ENCODE measurements at regions not wholly inside any gene's neighbourhood (a gene's known extent, or its start where the extent isn't known, plus 50 kb on each side); places are given as distances from the start of the nearest gene placed in this dataset.

DNA sequence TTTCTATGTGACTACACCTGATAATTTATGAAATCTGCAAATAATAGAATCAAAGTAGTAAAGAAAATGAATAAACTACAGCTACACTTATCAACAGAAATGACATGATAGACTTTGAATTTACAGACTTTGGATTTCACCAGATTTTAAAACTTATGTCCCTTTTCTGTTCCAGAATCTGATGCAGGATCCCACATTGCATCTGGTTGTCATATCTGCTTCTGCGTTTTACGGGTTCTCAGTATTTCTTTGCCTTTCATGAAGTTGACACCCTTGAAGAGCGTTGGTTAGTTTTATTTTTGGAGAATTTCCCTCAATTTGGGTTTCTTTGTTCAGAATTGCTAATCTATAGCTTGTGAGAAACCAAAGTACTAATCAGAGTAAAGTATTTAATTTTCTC is 174.9 kb upstream of the ADCY2 start:
- TF ChIP-seq LEF1 (IDR thresholded peaks at IDR 0.05; ENCODE audit: borderline replicate concordance) (no peak), SP1 (IDR thresholded peaks at IDR 0.05) (no peak), SUZ12 (IDR thresholded peaks at IDR 0.05) (no peak), NFRKB (IDR thresholded peaks at IDR 0.05) (no peak), L3MBTL2 (conservative IDR thresholded peaks at IDR 0.05) (no peak), ELF4 (IDR thresholded peaks at IDR 0.05) (no peak), ZNF384 (IDR thresholded peaks at IDR 0.05) (no peak), TARDBP (IDR thresholded peaks at IDR 0.05) (no peak), FOXK2 (IDR thresholded peaks at IDR 0.05) (no peak), CTBP1 (IDR thresholded peaks at IDR 0.05; ENCODE audit: borderline replicate concordance) (no peak), BHLHE40 (IDR thresholded peaks at IDR 0.05; ENCODE audit: borderline replicate concordance) (no peak), ARNT (IDR thresholded peaks at IDR 0.05) (no peak)
- TF ChIP-seq, protein P1, sequence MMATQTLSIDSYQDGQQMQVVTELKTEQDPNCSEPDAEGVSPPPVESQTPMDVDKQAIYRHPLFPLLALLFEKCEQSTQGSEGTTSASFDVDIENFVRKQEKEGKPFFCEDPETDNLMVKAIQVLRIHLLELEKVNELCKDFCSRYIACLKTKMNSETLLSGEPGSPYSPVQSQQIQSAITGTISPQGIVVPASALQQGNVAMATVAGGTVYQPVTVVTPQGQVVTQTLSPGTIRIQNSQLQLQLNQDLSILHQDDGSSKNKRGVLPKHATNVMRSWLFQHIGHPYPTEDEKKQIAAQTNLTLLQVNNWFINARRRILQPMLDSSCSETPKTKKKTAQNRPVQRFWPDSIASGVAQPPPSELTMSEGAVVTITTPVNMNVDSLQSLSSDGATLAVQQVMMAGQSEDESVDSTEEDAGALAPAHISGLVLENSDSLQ (IDR thresholded peaks at IDR 0.05): no peak
- CTCF ChIA-PET: no interaction called here
- no peak for DNase-seq (ENCODE audit: extremely low spot score)
- POLR2A ChIA-PET: no interaction called here

DNA sequence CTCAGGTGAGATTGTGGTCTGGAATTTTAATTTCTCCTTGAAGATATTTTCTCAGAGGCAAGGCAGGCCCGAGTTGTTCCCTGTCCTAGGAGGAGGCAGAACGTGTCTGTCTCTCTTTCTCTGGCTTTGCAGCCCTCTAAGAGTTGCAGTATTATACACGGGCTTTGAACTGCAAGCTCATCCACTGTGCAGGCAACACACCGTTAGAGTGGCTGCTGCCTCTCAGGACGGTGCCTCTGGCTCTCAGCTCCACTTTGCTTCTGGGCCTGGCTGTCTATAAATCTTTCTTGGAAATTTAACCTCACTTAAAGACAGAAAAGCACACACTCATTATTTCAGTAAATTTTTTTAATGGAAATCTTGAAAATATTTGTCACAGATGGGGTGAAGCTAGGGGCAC is 170.1 kb upstream of the ADCY2 start:
- POLR2A ChIA-PET: no interaction called here
- CTCF ChIA-PET: no interaction called here
- no peak for TF ChIP-seq SUZ12 (IDR thresholded peaks at IDR 0.05)
- TF ChIP-seq HDGF (IDR thresholded peaks at IDR 0.05; ENCODE audit: borderline replicate concordance): no peak
- TF ChIP-seq L3MBTL2 (conservative IDR thresholded peaks at IDR 0.05): no peak
- TF ChIP-seq LEF1 (IDR thresholded peaks at IDR 0.05; ENCODE audit: borderline replicate concordance): no peak
- TF ChIP-seq FOXK2 (IDR thresholded peaks at IDR 0.05): no peak
- TF ChIP-seq NFRKB (IDR thresholded peaks at IDR 0.05): no peak
- no peak for TF ChIP-seq ELF4 (IDR thresholded peaks at IDR 0.05)
- no peak for TF ChIP-seq FOXM1 (IDR thresholded peaks at IDR 0.05; ENCODE audit: borderline replicate concordance)
- TF ChIP-seq CTBP1 (IDR thresholded peaks at IDR 0.05; ENCODE audit: borderline replicate concordance): no peak
- TF ChIP-seq ZNF384 (IDR thresholded peaks at IDR 0.05): no peak
- no peak for TF ChIP-seq ARNT (IDR thresholded peaks at IDR 0.05)
- TF ChIP-seq BHLHE40 (IDR thresholded peaks at IDR 0.05; ENCODE audit: borderline replicate concordance): no peak
- TF ChIP-seq FOXA1 (IDR thresholded peaks at IDR 0.05): no peak
- TF ChIP-seq, protein P1 (IDR thresholded peaks at IDR 0.05): no peak
- TF ChIP-seq TARDBP (IDR thresholded peaks at IDR 0.05): no peak
- no peak for TF ChIP-seq SP1 (IDR thresholded peaks at IDR 0.05)
- no peak for DNase-seq (ENCODE audit: extremely low spot score)

DNA sequence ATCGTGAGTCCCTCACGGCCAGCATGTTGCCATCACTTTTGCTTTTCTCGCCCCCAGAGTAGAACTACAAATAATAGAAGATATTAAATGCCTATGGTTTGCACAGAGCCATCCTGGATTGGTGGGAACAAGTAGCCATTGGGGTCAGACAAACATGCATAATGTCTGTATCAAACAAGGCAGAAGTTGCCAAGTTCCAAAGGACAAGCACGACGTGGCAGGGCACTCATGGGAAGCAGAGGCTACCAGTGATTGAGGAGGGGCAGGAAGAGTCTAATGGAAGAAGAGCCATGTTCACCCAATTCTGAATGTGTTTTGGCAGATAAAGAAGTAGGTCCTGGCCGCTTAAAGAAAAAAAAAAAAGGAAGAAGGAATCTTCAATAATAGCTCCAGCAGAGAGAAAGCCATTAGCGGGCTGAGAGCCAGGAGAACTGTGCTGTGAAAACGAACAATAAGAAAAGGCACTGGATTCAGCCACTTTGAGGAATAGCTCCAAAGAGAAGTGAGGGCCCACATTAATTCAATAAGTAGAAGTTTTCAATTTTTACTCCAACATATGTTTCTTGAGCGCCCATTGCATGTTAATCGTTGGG is 153.7 kb upstream of the ADCY2 start:
- TF ChIP-seq TARDBP (IDR thresholded peaks at IDR 0.05) (no peak), CTBP1 (IDR thresholded peaks at IDR 0.05; ENCODE audit: borderline replicate concordance) (no peak), FOXK2 (IDR thresholded peaks at IDR 0.05) (no peak), L3MBTL2 (conservative IDR thresholded peaks at IDR 0.05) (no peak), BHLHE40 (IDR thresholded peaks at IDR 0.05; ENCODE audit: borderline replicate concordance) (no peak), NFRKB (IDR thresholded peaks at IDR 0.05) (no peak), SUZ12 (IDR thresholded peaks at IDR 0.05) (no peak), ZNF384 (IDR thresholded peaks at IDR 0.05) (no peak), FOXA1 (IDR thresholded peaks at IDR 0.05) (no peak)
- TF ChIP-seq, protein P1 (IDR thresholded peaks at IDR 0.05): no peak
- POLR2A ChIA-PET: no interaction called here
- DNase-seq (ENCODE audit: extremely low spot score): no peak
- CTCF ChIA-PET: no interaction called here

DNA sequence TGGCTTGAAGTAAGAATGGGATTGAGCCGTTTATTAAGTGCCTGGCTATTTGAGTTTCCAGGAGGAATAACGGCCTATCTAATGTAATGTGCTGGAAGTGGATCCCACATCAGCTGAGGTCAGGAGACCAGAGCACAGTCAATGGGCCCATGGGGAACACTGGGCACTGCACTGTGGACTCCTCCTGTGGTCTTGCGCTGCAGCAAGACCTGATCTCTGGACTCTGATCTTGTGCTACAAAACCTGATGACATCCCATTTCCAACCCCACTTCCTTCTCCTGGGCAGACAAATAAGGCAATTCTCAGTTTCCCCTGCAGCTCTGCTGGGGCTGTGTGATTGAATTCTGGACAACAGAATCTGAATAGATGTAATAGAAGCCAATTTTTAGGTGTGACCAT is 151.7 kb upstream of the ADCY2 start:
- no peak for DNase-seq (ENCODE audit: extremely low spot score)
- TF ChIP-seq FOXA1 (IDR thresholded peaks at IDR 0.05) (no peak), L3MBTL2 (conservative IDR thresholded peaks at IDR 0.05) (no peak), FOXK2 (IDR thresholded peaks at IDR 0.05) (no peak), SUZ12 (IDR thresholded peaks at IDR 0.05) (no peak), FOXM1 (IDR thresholded peaks at IDR 0.05; ENCODE audit: borderline replicate concordance) (no peak), TARDBP (IDR thresholded peaks at IDR 0.05) (no peak)
- TF ChIP-seq, protein P1 (IDR thresholded peaks at IDR 0.05): no peak
- ChIA-PET POLR2A (no interaction called here), CTCF (no interaction called here)

DNA sequence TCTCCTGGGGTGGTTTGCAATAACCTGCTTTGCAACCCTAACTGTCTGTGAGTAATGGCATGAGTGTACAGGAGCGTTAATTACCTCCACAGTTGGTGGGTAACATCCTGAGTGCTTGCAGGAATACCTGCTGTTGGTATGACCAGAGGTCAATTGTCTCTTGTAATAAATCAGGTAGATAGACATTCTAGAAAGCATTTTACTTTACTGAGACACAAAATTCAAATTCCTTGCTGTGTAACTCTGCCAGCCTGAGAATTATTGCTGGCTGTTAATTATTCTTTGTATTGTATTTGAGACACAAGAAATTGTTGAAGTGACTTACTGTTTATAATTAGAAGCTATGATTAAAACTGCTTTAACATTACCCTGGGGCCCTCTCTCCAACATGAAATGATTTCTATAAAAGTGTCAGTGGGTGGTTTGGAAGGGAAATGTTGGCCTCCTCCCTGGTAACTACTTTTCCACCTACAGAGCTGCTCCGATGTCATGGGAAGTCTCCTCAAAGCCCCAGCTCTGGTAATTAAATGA is 150.8 kb upstream of the ADCY2 start:
- POLR2A ChIA-PET: no interaction called here
- CTCF ChIA-PET: no interaction called here
- TF ChIP-seq LEF1 (IDR thresholded peaks at IDR 0.05; ENCODE audit: borderline replicate concordance): no peak
- TF ChIP-seq, protein P1 (IDR thresholded peaks at IDR 0.05): no peak
- TF ChIP-seq HDGF (IDR thresholded peaks at IDR 0.05; ENCODE audit: borderline replicate concordance): no peak
- no peak for TF ChIP-seq CTBP1 (IDR thresholded peaks at IDR 0.05; ENCODE audit: borderline replicate concordance)
- TF ChIP-seq FOXA1 (IDR thresholded peaks at IDR 0.05): no peak
- no peak for TF ChIP-seq FOXM1 (IDR thresholded peaks at IDR 0.05; ENCODE audit: borderline replicate concordance)
- TF ChIP-seq SUZ12 (IDR thresholded peaks at IDR 0.05): no peak
- no peak for TF ChIP-seq SP1 (IDR thresholded peaks at IDR 0.05)
- no peak for TF ChIP-seq ARNT (IDR thresholded peaks at IDR 0.05)
- no peak for TF ChIP-seq NFRKB (IDR thresholded peaks at IDR 0.05)
- no peak for DNase-seq (ENCODE audit: extremely low spot score)

Measured in HEK293T (cell line).